Stimulated activated CD4-positive, alpha-beta T cell treated with anti-CD3 and anti-CD28 coated beads, TNF-alpha, amount 100 ng/mL, for 1 hour (primary cell): ENCODE measurements at regions not wholly inside any gene's neighbourhood (a gene's known extent, or its start where the extent isn't known, plus 50 kb on each side); places are given as distances from the start of the nearest gene placed in this dataset.

Experiments
- DNase-seq, 3 donors: peaks; one replicate each; pipeline ENCODE4 v3.0.0-alpha.2; 2020; ENCODE audit warnings: low read depth in 3 of 3, low spot score in 1 of 3

- DNase-seq: no peak
These were observed 897.0 kb downstream of the EFNB2 start for GRCh38 chr13:105638426-105638825.

GRCh38 chr13:105634059-105634458 lies 901.4 kb downstream of the EFNB2 start:
- no peak for DNase-seq

GRCh38 chr13:105630431-105630830 lies 905.0 kb downstream of the EFNB2 start:
- DNase-seq: no peak

GRCh38 chr13:105627270-105627669 lies 908.2 kb downstream of the EFNB2 start:
- DNase-seq: no peak

- DNase-seq: no peak
These were observed 909.8 kb downstream of the EFNB2 start for GRCh38 chr13:105625691-105626090.

- DNase-seq: no peak
These were observed 919.0 kb downstream of the EFNB2 start for GRCh38 chr13:105616333-105617075.

GRCh38 chr13:105612541-105612940 lies 922.9 kb downstream of the EFNB2 start:
- DNase-seq: no peak

GRCh38 chr13:105611424-105611823 lies 924.0 kb downstream of the EFNB2 start:
- DNase-seq: no peak

GRCh38 chr13:105608104-105608503 lies 927.4 kb downstream of the EFNB2 start:
- DNase-seq: no peak

GRCh38 chr13:105607426-105607825 lies 928.0 kb downstream of the EFNB2 start:
- no peak for DNase-seq

- DNase-seq: no peak
These were observed 928.4 kb downstream of the EFNB2 start for GRCh38 chr13:105607016-105607415.

- no peak for DNase-seq
These were observed 932.3 kb downstream of the EFNB2 start for GRCh38 chr13:105602956-105603670.

- DNase-seq: no peak
These were observed 935.9 kb downstream of the EFNB2 start for GRCh38 chr13:105599477-105600037.

- DNase-seq: no peak
These were observed 936.9 kb downstream of the EFNB2 start for GRCh38 chr13:105598529-105598928.

- DNase-seq: no peak
These were observed 937.9 kb downstream of the EFNB2 start for GRCh38 chr13:105597573-105597972.

GRCh38 chr13:105595471-105595870 lies 940.0 kb downstream of the EFNB2 start:
- DNase-seq: no peak

GRCh38 chr13:105591277-105591676 lies 944.2 kb downstream of the EFNB2 start:
- no peak for DNase-seq

- DNase-seq: no peak
These were observed 947.7 kb downstream of the EFNB2 start for GRCh38 chr13:105587786-105588185.

GRCh38 chr13:105579821-105580710 lies 955.4 kb downstream of the EFNB2 start:
- DNase-seq: no peak

GRCh38 chr13:105573136-105573535 lies 962.3 kb downstream of the EFNB2 start:
- DNase-seq: no peak

GRCh38 chr13:105572401-105572800 lies 963.1 kb downstream of the EFNB2 start:
- no peak for DNase-seq
